ES-I3 (cell line): ENCODE measurements at regions not wholly inside any gene's neighbourhood (a gene's known extent, or its start where the extent isn't known, plus 50 kb on each side); places are given as distances from the start of the nearest gene placed in this dataset.

Source experiments
- H3K36me3 ChIP-seq: 2 replicates; pipeline ENCODE4 v1.6.1; 2013; ENCODE audit warnings: mild to moderate bottlenecking, low read length, control low read depth, moderate library complexity; ENCODE audit not compliant: insufficient read depth
- H3K4me1 ChIP-seq: 2 replicates; pipeline ENCODE4 v1.6.1; 2013; ENCODE audit warnings: mild to moderate bottlenecking, control low read depth, low read length; ENCODE audit not compliant: insufficient read depth
- H3K9ac ChIP-seq: 2 replicates; pipeline ENCODE4 v1.6.1; 2013; ENCODE audit warnings: low read depth, mild to moderate bottlenecking, low read length, moderate library complexity
- H3K9me3 ChIP-seq: 2 replicates; pipeline ENCODE4 v1.6.1; 2013; ENCODE audit warnings: mild to moderate bottlenecking, low read length, moderate library complexity; ENCODE audit not compliant: control insufficient read depth, insufficient read depth

GRCh38 chr2:21281791-21282514, 158.2 kb downstream of the TDRD15 start:
- H3K9me3 ChIP-seq = no peaks in the 10 kb centered on the region
- H3K9ac ChIP-seq = no peak overlapping the region
- H3K36me3 ChIP-seq = no peaks in the 10 kb centered on the region
- no peaks in the 10 kb centered on the region for H3K4me1 ChIP-seq

GRCh38 chr2:21282515-21282898, 158.7 kb downstream of the TDRD15 start:
- no peak overlapping the region for H3K9ac ChIP-seq
- H3K36me3 ChIP-seq = no peaks in the 10 kb centered on the region
- no peaks in the 10 kb centered on the region for H3K9me3 ChIP-seq
- H3K4me1 ChIP-seq = 0 out of 2 replicates have a peak, but pooled peaks cover under 1% of the 10 kb centered on the region

GRCh38 chr2:21288299-21288698, 164.5 kb downstream of the TDRD15 start:
- Histone ChIP-seq H3K4me1 (peaks cover 23% of the 10 kb centered on the region; the same call in 1 of the 2 replicates), H3K36me3 (no peaks in the 10 kb centered on the region), H3K9ac (no peak overlapping the region), H3K9me3 (no peaks in the 10 kb centered on the region)

DNA sequence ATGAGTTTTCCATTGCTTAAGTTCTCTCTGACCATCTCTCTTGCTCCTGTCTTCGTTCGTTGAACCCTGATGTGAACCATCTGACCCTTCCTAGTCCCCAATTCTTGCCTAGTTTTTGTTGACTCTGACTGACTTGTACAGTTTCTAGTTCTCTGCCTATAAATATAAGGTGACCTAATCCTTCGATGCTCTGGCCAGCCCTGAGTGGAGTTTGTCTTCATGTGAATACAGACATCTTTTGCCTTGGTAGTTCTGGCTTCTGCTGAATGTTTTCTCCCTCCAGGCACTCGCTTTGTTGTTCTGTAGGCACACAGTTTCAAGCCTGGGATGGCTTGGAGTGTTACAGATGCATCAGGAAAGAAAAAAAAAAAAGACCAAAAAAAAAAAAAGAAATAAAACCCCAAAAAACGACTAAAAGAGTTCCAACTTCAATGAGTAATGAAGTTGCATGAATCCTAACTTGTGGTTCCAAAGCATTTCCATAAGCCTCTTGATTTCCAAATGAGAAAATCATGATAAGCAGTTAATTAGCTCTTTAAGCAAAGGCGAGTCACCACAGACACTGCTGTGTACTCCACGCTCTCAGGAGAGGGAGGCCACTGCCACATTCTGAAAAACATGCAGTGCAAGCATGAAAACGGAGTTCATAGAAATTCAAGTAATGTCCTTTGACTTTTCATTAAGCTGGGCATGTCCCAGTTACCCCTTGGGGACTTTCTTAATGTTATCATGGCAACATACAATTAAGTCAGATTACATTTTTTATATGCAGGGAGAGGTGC, 165.2 kb downstream of the TDRD15 start:
- no peak overlapping the region for H3K9ac ChIP-seq
- peaks cover 23% of the 10 kb centered on the region; the same call in 1 of the 2 replicates for H3K4me1 ChIP-seq
- H3K9me3 ChIP-seq = no peaks in the 10 kb centered on the region
- H3K36me3 ChIP-seq = no peaks in the 10 kb centered on the region

GRCh38 chr2:21289551-21289950, 165.8 kb downstream of the TDRD15 start:
- Histone ChIP-seq H3K9ac (no peak overlapping the region), H3K9me3 (no peaks in the 10 kb centered on the region), H3K36me3 (no peaks in the 10 kb centered on the region), H3K4me1 (peaks cover 23% of the 10 kb centered on the region; the same call in 1 of the 2 replicates)

- Histone ChIP-seq H3K36me3 (no peaks in the 10 kb centered on the region), H3K9ac (no peak overlapping the region), H3K4me1 (peaks cover 23% of the 10 kb centered on the region; the same call in 1 of the 2 replicates), H3K9me3 (no peaks in the 10 kb centered on the region)
Observed at GRCh38 chr2:21289989-21290388, 166.2 kb downstream of the TDRD15 start.

- no peaks in the 10 kb centered on the region for H3K36me3 ChIP-seq
- peaks cover 23% of the 10 kb centered on the region; the same call in 1 of the 2 replicates for H3K4me1 ChIP-seq
- H3K9ac ChIP-seq = no peak overlapping the region
- no peaks in the 10 kb centered on the region for H3K9me3 ChIP-seq
Observed at GRCh38 chr2:21291426-21291825, 167.7 kb downstream of the TDRD15 start.

DNA sequence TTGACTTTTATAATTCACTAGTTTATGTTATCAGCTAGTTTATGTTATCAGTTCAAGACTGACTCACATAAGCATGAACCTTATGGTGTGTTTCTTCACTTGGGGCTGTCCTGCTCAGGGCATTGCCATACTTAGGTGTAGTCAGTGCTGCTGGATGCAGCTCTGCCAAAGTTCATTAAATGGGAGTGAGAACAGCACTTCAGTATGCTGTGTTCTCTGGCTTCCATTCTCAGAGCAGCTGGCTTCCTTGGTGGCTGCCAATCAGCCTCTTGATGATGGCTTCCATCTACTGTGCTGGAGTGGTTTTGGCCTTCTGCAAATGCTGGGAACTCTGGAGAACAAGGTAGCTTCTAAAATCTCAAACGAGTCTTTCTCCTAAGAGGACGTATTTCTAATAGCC, 170.7 kb downstream of the TDRD15 start:
- Histone ChIP-seq H3K4me1 (peaks cover 10% of the 10 kb centered on the region; the same call in 1 of the 2 replicates), H3K9ac (no peak overlapping the region), H3K36me3 (no peaks in the 10 kb centered on the region), H3K9me3 (no peaks in the 10 kb centered on the region)

- H3K9me3 ChIP-seq = no peaks in the 10 kb centered on the region
- H3K9ac ChIP-seq = no peak overlapping the region
- H3K36me3 ChIP-seq = no peaks in the 10 kb centered on the region
- H3K4me1 ChIP-seq = no peaks in the 10 kb centered on the region
Observed at GRCh38 chr2:21299411-21299810, 175.6 kb downstream of the TDRD15 start.

DNA sequence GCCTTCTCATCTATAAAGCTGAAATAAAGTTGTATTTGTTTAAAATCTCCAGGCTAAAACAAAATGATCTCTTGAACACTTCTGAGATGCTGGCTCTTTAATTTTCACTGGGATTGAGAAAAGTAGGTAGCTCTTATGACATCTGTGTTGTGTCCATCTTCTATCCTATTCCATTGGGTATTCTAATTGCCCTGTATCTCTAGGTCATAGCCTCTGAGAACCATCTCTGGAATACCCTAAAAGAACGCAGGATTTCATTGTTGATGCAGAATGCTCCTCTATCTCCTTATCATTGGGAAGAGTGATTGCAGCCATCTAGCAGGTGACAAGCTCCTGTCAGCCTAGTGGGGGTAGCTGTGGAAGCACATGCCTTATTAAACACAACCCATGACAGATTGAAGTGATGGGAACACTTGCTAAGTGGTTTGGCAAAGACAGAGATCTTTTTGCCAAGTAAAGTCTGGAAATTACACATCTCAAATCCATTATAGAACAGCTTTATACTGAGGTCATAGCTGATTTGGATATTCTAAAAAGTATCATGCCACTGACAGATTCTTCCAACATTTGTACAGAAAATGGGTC, 178.2 kb downstream of the TDRD15 start:
- H3K36me3 ChIP-seq = no peaks in the 10 kb centered on the region
- no peaks in the 10 kb centered on the region for H3K4me1 ChIP-seq
- H3K9me3 ChIP-seq = no peaks in the 10 kb centered on the region
- no peak overlapping the region for H3K9ac ChIP-seq

- Histone ChIP-seq H3K9ac (no peak overlapping the region), H3K4me1 (no peaks in the 10 kb centered on the region)
Observed at GRCh38 chr2:21303876-21304275, 180.1 kb downstream of the TDRD15 start.

GRCh38 chr2:21305581-21305980, 181.8 kb downstream of the TDRD15 start:
- Histone ChIP-seq H3K4me1 (no peaks in the 10 kb centered on the region), H3K36me3 (no peaks in the 10 kb centered on the region), H3K9me3 (no peaks in the 10 kb centered on the region), H3K9ac (no peak overlapping the region)

More at GRCh38 chr2:21303876-21304275, 180.1 kb downstream of the TDRD15 start:
- H3K36me3 ChIP-seq = no peaks in the 10 kb centered on the region
- H3K9me3 ChIP-seq = no peaks in the 10 kb centered on the region

DNA sequence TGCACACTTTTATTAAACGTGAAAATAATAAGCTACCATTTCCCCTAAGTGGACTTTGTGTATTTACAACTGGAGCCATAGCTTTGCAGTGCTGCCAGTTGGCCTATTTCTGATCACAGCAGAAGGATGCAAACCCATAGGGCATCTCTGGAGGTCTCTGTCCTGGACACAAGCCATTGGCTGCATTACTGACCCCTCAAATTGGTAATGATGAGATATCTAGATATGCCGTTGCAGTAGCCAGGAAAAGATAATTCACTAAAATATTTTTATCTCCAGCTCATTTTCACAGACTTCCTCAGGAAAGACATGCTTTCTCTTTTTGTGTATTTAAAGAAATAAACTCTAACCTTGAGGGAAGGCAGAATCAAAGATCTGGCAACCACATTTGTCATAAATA, 182.5 kb downstream of the TDRD15 start:
- no peak overlapping the region for H3K9ac ChIP-seq
- no peaks in the 10 kb centered on the region for H3K4me1 ChIP-seq
- no peaks in the 10 kb centered on the region for H3K36me3 ChIP-seq
- no peaks in the 10 kb centered on the region for H3K9me3 ChIP-seq

DNA sequence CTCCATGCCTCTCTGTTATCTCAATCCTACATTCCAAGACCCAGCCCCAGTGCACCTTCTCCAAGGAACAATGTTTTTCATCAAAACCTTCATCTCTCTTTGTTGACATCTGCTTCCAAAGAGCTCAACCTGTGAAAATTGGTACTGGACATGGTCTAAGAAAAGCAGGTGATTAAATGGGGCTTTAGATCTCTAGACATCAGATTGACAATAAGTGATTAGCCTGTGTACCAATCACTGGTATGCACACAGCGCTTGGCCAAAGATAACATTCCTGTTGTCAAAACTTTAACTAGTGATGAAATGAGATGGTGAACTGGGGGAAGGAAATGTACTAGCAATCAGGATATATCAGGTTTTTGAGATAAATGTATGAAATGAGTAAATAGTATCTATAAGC, 183.3 kb downstream of the TDRD15 start:
- H3K9me3 ChIP-seq = no peaks in the 10 kb centered on the region
- H3K4me1 ChIP-seq = no peaks in the 10 kb centered on the region
- H3K36me3 ChIP-seq = no peaks in the 10 kb centered on the region
- no peak overlapping the region for H3K9ac ChIP-seq
